Neuron (in vitro differentiated cells): ENCODE measurements at regions not wholly inside any gene's neighbourhood (a gene's known extent, or its start where the extent isn't known, plus 50 kb on each side); places are given as distances from the start of the nearest gene placed in this dataset.
"Not testable (repeated sequence)": the region's sequence is repeated elsewhere in the genome, so short reads cannot be mapped to it uniquely, and the experiment has no call there.

ENCODE experiments used
- H2AFZ ChIP-seq: one replicate; pipeline ENCODE4 v1.6.1; 2013; ENCODE audit warnings: low read depth, mild to moderate bottlenecking, inconsistent platforms, low read length, moderate library complexity
- H3K27me3 ChIP-seq: one replicate; pipeline ENCODE4 v1.6.1; 2013; ENCODE audit warnings: low read length; ENCODE audit not compliant: insufficient read depth
- H3K36me3 ChIP-seq: one replicate; pipeline ENCODE4 v1.6.1; 2013; ENCODE audit warnings: low read length; ENCODE audit not compliant: insufficient read depth
- H3K4me1 ChIP-seq: one replicate; pipeline ENCODE4 v1.6.1; 2013; ENCODE audit warnings: low read length; ENCODE audit not compliant: insufficient read depth
- H3K4me3 ChIP-seq: 2 replicates; pipeline ENCODE4 v1.5.1; 2013; ENCODE audit warnings: mild to moderate bottlenecking, low read length, moderate library complexity
- H3K9me3 ChIP-seq: one replicate; pipeline ENCODE4 v1.6.1; 2013; ENCODE audit warnings: low read length

DNA sequence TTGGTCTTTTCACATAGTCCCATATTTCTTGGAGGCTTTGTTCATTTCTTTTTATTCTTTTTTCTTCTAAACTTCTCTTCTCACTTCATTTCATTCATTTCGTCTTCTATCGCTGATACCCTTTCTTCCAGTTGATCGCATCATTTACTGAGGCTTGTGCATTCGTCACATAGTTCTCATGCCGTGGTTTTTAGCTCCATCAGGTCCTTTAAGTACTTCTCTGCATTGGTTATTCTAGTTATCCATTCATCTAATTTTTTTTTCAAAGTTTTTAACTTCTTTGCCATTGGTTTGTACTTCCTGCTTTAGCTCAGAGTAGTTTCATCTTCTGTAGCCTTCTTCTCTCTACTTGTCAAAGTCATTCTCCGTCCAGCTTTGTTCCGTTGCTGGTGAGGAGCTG, 67.0 kb upstream of the PAM start:
- H3K4me1 ChIP-seq, H3K36me3 ChIP-seq, H2AFZ ChIP-seq, H3K27me3 ChIP-seq, H3K9me3 ChIP-seq, H3K4me3 ChIP-seq: not testable (repeated sequence)

DNA sequence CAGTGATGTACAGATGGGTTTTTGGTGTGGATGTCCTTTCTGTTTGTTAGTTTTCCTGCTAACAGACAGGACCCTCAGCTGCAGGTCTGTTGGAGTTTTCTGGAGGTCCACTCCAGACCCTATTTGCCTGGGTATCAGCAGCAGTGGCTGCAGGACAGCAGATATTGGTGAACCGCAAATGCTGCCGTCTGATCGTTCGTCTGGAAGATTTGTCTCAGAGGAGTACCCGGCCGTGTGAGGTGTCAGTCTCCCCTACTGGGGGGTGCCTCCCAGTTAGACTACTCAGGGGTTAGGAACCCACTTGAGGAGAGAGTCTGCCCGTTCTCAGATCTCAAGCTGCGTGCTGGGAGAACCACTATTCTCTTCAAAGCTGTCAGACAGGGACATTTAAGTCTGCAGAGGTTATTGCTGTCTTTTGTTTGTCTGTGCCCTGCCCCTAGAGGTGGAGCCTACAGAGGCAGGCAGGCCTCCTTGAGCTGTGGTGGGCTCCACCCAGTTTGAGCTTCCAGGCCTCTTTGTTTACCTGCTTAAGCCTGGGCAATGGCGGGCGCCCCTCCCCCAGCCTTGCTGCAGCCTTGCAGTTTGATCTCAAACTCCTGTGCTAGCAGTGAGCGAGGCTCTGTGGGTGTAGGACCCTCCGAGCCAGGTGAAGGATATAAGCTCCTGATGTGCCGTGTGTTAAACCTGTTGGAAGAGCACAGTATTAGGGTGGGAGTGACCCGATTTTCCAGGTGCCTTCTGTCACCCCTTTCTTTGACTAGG, 66.3 kb upstream of the PAM start:
- not testable (repeated sequence) for H3K4me1 ChIP-seq, H3K9me3 ChIP-seq, H3K4me3 ChIP-seq, H2AFZ ChIP-seq, H3K36me3 ChIP-seq, H3K27me3 ChIP-seq

DNA sequence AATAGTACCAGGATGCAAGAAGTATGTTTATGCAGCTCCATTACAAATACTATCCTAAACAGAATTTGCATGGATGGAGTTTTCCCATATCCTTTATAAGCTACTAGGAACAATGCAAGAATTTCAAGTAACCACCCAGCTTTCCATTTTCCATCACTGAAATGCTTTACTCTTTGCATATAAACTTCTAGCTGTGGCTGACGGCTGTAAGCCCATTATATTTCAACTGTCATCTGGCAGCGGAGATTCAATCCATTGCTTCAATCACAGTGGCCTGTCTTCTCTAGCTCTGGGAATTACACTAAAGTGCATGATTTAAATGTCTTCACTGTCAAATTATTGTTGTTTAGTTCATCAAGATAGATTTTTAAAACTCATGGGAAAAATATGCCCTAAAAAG, 64.2 kb upstream of the PAM start:
- Histone ChIP-seq H3K27me3 (no peaks in the 10 kb centered on the region), H3K9me3 (peaks cover 3% of the 10 kb centered on the region)

DNA sequence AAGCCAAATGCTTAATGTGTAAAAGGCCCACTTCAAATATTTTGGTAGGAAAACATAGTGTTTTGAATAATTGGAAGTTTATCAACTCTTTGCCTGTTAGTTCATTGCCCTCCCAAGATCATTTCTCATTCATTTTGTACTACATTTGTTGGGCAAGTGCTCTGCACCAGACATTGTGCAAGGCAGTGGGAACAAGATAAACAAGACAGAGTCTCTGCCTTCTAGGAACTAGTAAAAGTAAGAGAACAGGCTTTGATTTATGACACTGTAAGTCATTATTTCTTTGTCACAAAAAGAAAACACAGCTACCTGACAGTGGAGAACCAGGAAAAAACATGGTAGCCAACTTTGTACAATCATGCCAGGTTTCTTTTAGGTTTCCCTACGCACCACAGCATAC, 63.7 kb upstream of the PAM start:
- no peaks in the 10 kb centered on the region for H3K4me1 ChIP-seq
- no peak overlapping the region for H2AFZ ChIP-seq
- H3K4me3 ChIP-seq = no peak overlapping the region
- peaks cover 3% of the 10 kb centered on the region for H3K9me3 ChIP-seq
- no peaks in the 10 kb centered on the region for H3K27me3 ChIP-seq
- H3K36me3 ChIP-seq = no peaks in the 10 kb centered on the region

More for the DNA sequence above, 64.2 kb upstream of the PAM start:
- Histone ChIP-seq H3K36me3 (no peaks in the 10 kb centered on the region), H2AFZ (no peak overlapping the region), H3K4me1 (no peaks in the 10 kb centered on the region), H3K4me3 (no peak overlapping the region)

DNA sequence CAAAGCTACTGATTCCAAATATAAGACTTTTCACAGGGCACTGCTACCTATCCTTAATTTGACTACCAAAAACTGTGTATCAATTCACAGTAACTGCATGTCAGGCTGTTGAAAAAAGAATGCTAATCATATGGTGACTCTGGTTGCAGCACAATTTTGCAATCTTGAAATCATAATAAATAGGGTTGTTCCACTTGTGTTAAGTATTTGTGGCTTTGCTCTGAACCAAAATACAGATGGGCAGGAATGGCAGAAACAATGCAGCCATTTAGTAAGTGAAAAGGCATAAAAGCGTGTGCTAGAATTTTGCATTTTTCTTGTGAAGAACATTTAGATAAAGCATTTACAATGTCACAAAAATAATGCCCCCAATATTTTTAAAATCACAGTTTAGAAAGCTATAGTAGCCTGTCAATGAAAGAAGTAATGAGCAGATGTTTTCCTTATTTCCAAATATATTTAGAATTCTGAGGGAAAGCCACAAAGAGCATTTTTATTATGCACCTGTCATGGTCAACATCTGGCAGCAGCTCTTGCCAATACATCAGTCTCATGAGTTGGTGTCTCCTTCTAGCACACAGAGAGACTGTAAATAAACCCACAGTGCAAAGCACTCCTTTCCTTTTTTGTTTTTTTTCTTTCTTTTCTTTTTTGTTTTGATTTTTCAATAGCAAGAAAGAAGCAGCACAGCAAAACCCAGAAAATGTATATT, 54.8 kb upstream of the PAM start:
- Histone ChIP-seq H3K4me3 (no peak overlapping the region), H3K36me3 (no peaks in the 10 kb centered on the region), H3K4me1 (peaks cover 8% of the 10 kb centered on the region), H3K27me3 (no peaks in the 10 kb centered on the region), H2AFZ (no peak overlapping the region), H3K9me3 (no peaks in the 10 kb centered on the region)

DNA sequence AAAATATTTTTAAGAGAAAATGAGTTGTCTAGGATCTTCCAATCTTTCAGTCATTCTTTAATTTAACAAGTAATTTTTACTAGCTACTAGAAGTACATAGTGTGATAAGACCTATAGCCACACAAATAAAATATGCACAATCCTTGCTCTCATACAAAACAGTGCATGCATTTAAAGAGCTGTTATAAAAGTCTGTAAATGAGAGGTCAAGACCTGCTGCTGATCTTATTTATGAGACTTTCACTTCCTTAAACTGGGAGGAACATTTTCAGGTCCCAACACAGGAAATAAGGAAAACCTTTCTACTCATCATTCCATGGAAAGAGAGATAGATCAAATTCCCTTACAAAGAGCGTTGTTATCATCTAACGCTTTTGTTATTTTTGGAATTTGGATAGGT, 54.2 kb upstream of the PAM start:
- Histone ChIP-seq H3K9me3 (no peaks in the 10 kb centered on the region), H3K4me3 (no peak overlapping the region), H2AFZ (no peak overlapping the region), H3K27me3 (no peaks in the 10 kb centered on the region), H3K36me3 (no peaks in the 10 kb centered on the region), H3K4me1 (peaks cover 8% of the 10 kb centered on the region)

DNA sequence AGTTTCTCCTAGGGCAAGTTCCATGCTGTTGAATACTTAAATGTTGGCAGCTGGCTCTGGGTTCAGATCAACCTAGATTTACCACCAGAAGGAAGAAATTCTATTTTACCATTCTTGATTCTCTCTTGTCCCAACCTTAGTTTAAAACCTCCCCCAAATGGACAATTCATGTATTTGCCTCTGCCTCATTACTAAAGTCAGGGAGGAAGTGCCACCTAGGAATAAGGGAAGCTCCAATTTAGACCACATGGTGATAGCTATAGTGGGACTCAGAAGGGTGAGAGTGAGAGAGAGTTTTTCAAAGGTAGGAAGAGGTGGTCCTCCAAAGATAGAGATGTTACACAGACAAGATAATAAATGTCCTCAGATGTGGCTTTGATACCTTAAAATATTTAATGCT, 53.4 kb upstream of the PAM start:
- Histone ChIP-seq H3K27me3 (no peaks in the 10 kb centered on the region), H3K36me3 (no peaks in the 10 kb centered on the region), H3K4me1 (peaks cover 4% of the 10 kb centered on the region), H3K4me3 (no peak overlapping the region), H2AFZ (no peak overlapping the region), H3K9me3 (no peaks in the 10 kb centered on the region)
